ENCODE measurements at regions not wholly inside any gene's neighbourhood (a gene's known extent, or its start where the extent isn't known, plus 50 kb on each side); places are given as distances from the start of the nearest gene placed in this dataset.
A peak's percentile ranks its signal among the peaks of the same experiment; 100 is the strongest.

GRCh38 chrX:39689376-39690104 is 408.2 kb downstream of the BCOR start:
- H3K4me2 ChIP-seq: peak overlapping the region; percentile 69
- H3K9me3 ChIP-seq: no peaks in the 10 kb centered on the region
- ChIA-PET CTCF (interaction anchor here (0.6 to 1.2 kb wide), 7 partner anchors 9 to 529 kb away, joined by 3 to 4 read pairs (median 3); no protein-coding TSS in a partner anchor), POLR2A (interaction anchor here (0.5 to 2.4 kb wide), 6 partner anchors 11 to 789 kb away, joined by 3 to 12 read pairs (median 3); no protein-coding TSS in a partner anchor)
- H2AFZ ChIP-seq (ENCODE audit: low read depth): no peak overlapping the region
- no peaks in the 10 kb centered on the region for H3K9me2 ChIP-seq
- H3K79me2 ChIP-seq (ENCODE audit: insufficient read depth): no peaks in the 10 kb centered on the region
- H4K20me1 ChIP-seq (ENCODE audit: insufficient read depth): no peaks in the 10 kb centered on the region
- peak; percentile 73 for DNase-seq
- H3K27me3 ChIP-seq (ENCODE audit: insufficient read depth): peaks cover 5% of the 10 kb centered on the region; the same call in 1 of the 2 replicates
- peak overlapping the region; percentile 28; the same call in 1 of the 2 replicates for H3K9ac ChIP-seq
- peak overlapping the region in 1 of 2 experiments; percentile 93; a peak in 2 of 4 replicates for H3K27ac ChIP-seq (ENCODE audit: low read depth in 2 of 2, low read length in 1 of 2)
- H3K36me3 ChIP-seq (replicated peaks in 1 of 2; ENCODE audit: control insufficient read depth in 1 of 2, insufficient read depth in 2 of 2, low read length in 1 of 2): no peaks in the 10 kb centered on the region
- H3K4me3 ChIP-seq (ENCODE audit: low read depth in 2 of 2, low read length in 1 of 2): peak overlapping the region in 1 of 2 experiments; percentile 46; a peak in 2 of 4 replicates
- peaks cover 0 to 20% of the 10 kb centered on the region in 2 experiments; a peak in 2 of 4 replicates for H3K4me1 ChIP-seq (ENCODE audit: control insufficient read depth in 1 of 2, insufficient read depth in 2 of 2, low read depth in 1 of 2, low read length in 1 of 2)
- TF ChIP-seq POLR2AphosphoS5 (IDR thresholded peaks at IDR 0.05; ENCODE audit: low read depth, low read length) (no peak), ELF1 (IDR thresholded peaks at IDR 0.05) (no peak), REST (IDR thresholded peaks at IDR 0.05; ENCODE audit: low read depth, low read length) (no peak), NRF1 (IDR thresholded peaks at IDR 0.05; ENCODE audit: low read depth, low read length) (no peak), EP300 (IDR thresholded peaks at IDR 0.05; ENCODE audit: borderline replicate concordance in 1 of 2, low read depth in 1 of 2, low read length in 1 of 2) (peak in 1 of 2 experiments; percentile 42; a peak in 1 of 4 replicates), PBX3 (IDR thresholded peaks at IDR 0.05) (no peak), GABPA (IDR thresholded peaks at IDR 0.05; ENCODE audit: low read depth) (no peak), USF2 (IDR thresholded peaks at IDR 0.05; ENCODE audit: borderline replicate concordance, low read depth, low read length) (no peak), GATA2 (CRISPR knock-in tag; IDR thresholded peaks at IDR 0.05) (peak; percentile 23; the same call in 1 of the 2 replicates), CTCF (IDR thresholded peaks at IDR 0.05) (no peak)
- TF ChIP-seq, protein P1, sequence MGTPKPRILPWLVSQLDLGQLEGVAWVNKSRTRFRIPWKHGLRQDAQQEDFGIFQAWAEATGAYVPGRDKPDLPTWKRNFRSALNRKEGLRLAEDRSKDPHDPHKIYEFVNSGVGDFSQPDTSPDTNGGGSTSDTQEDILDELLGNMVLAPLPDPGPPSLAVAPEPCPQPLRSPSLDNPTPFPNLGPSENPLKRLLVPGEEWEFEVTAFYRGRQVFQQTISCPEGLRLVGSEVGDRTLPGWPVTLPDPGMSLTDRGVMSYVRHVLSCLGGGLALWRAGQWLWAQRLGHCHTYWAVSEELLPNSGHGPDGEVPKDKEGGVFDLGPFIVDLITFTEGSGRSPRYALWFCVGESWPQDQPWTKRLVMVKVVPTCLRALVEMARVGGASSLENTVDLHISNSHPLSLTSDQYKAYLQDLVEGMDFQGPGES (IDR thresholded peaks at IDR 0.05; ENCODE audit: low read depth, low read length): no peak
- TF ChIP-seq, protein P2, sequence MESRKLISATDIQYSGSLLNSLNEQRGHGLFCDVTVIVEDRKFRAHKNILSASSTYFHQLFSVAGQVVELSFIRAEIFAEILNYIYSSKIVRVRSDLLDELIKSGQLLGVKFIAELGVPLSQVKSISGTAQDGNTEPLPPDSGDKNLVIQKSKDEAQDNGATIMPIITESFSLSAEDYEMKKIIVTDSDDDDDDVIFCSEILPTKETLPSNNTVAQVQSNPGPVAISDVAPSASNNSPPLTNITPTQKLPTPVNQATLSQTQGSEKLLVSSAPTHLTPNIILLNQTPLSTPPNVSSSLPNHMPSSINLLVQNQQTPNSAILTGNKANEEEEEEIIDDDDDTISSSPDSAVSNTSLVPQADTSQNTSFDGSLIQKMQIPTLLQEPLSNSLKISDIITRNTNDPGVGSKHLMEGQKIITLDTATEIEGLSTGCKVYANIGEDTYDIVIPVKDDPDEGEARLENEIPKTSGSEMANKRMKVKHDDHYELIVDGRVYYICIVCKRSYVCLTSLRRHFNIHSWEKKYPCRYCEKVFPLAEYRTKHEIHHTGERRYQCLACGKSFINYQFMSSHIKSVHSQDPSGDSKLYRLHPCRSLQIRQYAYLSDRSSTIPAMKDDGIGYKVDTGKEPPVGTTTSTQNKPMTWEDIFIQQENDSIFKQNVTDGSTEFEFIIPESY (IDR thresholded peaks at IDR 0.05; ENCODE audit: borderline replicate concordance, low read depth): no peak
- WGBS (ENCODE audit: low lambda C conversion rate): 45% methylated on average over 25 of the region's 33 CpGs
- no peaks in the 10 kb centered on the region for H3F3A ChIP-seq (replicated peaks; ENCODE audit: insufficient read depth)
